NT2/D1 (cell line): ENCODE measurements at regions not wholly inside any gene's neighbourhood (a gene's known extent, or its start where the extent isn't known, plus 50 kb on each side); places are given as distances from the start of the nearest gene placed in this dataset.

Experiments
- DNase-seq: peaks from one replicate; pipeline ENCODE4 v3.0.0-alpha.2; 2011; ENCODE audit warnings: low read depth, low spot score
- H3K27me3 ChIP-seq: 2 replicates; pipeline ENCODE4 v1.6.0; 2011; ENCODE audit warnings: mild to moderate bottlenecking; ENCODE audit not compliant: insufficient read length, insufficient read depth
- H3K36me3 ChIP-seq: 2 replicates; pipeline ENCODE4 v1.6.1; 2011; ENCODE audit warnings: mild to moderate bottlenecking, low read length, mixed read lengths; ENCODE audit not compliant: insufficient read depth, insufficient read length
- H3K4me1 ChIP-seq: 2 replicates; pipeline ENCODE4 v1.5.1; 2011; ENCODE audit not compliant: insufficient read depth, insufficient read length
- H3K4me3 ChIP-seq: 2 replicates; pipeline ENCODE4 v1.5.1; 2011; ENCODE audit warnings: low read depth; ENCODE audit not compliant: insufficient read length
- H3K9ac ChIP-seq: 2 replicates; pipeline ENCODE4 v1.6.0; 2011; ENCODE audit warnings: low read depth; ENCODE audit not compliant: insufficient read length
- H3K9me3 ChIP-seq: 2 replicates; pipeline ENCODE4 v1.5.1; 2011; ENCODE audit warnings: mild to moderate bottlenecking, low read length; ENCODE audit not compliant: insufficient read depth
- SUZ12 ChIP-seq: IDR thresholded peaks from 2 replicates; pipeline ENCODE4 v1.6.1; 2011; ENCODE audit not compliant: insufficient read length, insufficient read depth; ENCODE audit errors: extremely low read depth
- YY1 ChIP-seq: IDR thresholded peaks from 2 replicates; pipeline ENCODE4 v1.6.1; 2011; ENCODE audit not compliant: insufficient read length, insufficient read depth
- ZNF274 ChIP-seq: IDR thresholded peaks from 2 replicates; pipeline ENCODE4 v1.6.1; 2011; ENCODE audit warnings: mild to moderate bottlenecking, low read depth, low read length

GRCh38 chr5:73388306-73388684 is 60.3 kb downstream of the FOXD1 start:
- Histone ChIP-seq H3K36me3 (no peaks in the 10 kb centered on the region), H3K27me3 (no peaks in the 10 kb centered on the region), H3K4me3 (no peak overlapping the region), H3K9me3 (peaks cover 27% of the 10 kb centered on the region), H3K4me1 (no peaks in the 10 kb centered on the region), H3K9ac (no peak overlapping the region)
- TF ChIP-seq YY1, result no peak
- TF ChIP-seq ZNF274, result no peak
- no peak for TF ChIP-seq SUZ12
- DNase-seq, result no peak

DNA sequence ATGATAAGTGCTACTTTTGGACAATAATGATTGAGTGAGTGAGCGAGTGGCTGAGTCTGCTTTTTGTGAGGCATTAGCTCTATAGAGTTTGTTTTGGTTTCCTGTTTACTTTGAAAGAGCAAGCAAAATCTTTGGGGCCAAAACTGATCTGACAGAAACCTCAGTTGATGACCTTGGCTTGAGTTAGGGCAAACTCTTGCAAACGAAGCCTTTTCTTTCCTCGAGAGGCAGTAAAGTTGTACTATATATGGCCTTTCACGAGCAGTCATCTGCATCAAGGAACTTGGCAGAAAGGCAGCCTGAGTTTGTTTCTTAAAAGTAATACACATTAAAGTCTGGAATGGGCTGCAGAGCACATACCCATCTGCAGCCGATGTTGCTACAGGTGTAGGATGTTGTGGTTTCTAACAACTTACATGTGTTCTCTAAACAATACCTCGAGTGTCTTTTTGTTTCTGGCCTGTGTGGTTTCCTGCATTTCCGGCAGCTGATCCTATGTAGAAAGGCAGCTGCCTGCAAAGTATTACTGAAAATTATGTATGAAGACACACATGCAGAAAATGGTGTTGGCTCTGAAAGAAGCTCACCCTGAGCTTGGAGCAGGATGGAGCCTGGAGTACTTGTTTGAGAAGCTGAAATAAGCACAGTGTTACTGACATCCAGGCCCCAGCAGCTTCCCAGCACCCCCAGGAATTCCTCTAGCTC is 60.8 kb downstream of the FOXD1 start:
- no peaks in the 10 kb centered on the region for H3K4me1 ChIP-seq
- H3K4me3 ChIP-seq, result no peak overlapping the region
- DNase-seq, result no peak
- TF ChIP-seq YY1, result no peak
- TF ChIP-seq SUZ12, result no peak
- TF ChIP-seq ZNF274, result no peak
- peaks cover 27% of the 10 kb centered on the region for H3K9me3 ChIP-seq
- no peaks in the 10 kb centered on the region for H3K36me3 ChIP-seq
- no peaks in the 10 kb centered on the region for H3K27me3 ChIP-seq
- H3K9ac ChIP-seq, result no peak overlapping the region

DNA sequence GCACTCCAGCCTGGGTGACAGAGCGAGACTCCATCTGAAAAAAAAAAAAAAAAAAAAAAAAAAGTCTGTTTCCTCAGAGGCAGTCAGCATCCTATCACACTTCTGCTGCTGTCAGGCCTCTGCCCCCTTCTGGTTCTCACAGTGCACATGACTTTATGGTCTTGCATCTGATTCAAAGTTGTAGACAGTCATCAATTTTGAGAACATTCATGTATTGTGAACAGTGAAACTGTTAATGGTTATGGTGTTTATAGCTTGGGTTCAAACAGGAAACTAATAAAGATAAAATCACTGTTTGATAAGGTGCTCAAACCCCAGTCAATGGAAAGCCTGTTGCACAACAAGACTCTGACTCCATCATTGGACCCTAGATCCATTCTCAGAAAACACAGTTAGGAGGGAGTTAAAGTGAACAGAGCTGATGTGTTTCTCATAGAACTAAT is 61.4 kb downstream of the FOXD1 start:
- Histone ChIP-seq H3K9ac (no peak overlapping the region), H3K4me1 (no peaks in the 10 kb centered on the region), H3K27me3 (no peaks in the 10 kb centered on the region), H3K36me3 (no peaks in the 10 kb centered on the region), H3K9me3 (peaks cover 27% of the 10 kb centered on the region), H3K4me3 (no peak overlapping the region)
- no peak for DNase-seq
- no peak for TF ChIP-seq SUZ12
- TF ChIP-seq ZNF274, result no peak
- TF ChIP-seq YY1, result no peak

DNA sequence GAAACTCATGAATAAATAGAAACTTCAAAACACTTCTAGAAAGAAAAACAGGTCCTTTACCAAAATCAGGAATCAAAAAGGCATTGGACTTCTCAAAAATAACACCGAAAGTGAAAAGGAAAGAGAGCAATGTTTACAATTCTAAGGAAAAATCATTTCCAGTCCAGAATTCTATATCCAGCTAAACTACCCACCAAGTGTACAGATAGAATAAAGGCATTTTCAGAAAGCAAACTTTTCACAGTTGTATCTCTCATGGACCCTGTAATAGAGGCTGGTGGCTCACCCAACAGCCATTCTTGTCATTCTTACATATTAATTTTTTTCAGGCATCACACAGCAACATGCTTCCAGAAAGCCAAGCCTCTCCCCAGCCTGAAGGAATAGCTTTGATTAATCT is 63.7 kb downstream of the FOXD1 start:
- DNase-seq, result no peak
- no peaks in the 10 kb centered on the region for H3K4me1 ChIP-seq
- no peaks in the 10 kb centered on the region for H3K36me3 ChIP-seq
- H3K27me3 ChIP-seq, result no peaks in the 10 kb centered on the region
- H3K4me3 ChIP-seq, result no peak overlapping the region
- H3K9ac ChIP-seq, result no peak overlapping the region
- TF ChIP-seq ZNF274 (no peak), YY1 (no peak), SUZ12 (no peak)
- peaks cover 37% of the 10 kb centered on the region for H3K9me3 ChIP-seq

DNA sequence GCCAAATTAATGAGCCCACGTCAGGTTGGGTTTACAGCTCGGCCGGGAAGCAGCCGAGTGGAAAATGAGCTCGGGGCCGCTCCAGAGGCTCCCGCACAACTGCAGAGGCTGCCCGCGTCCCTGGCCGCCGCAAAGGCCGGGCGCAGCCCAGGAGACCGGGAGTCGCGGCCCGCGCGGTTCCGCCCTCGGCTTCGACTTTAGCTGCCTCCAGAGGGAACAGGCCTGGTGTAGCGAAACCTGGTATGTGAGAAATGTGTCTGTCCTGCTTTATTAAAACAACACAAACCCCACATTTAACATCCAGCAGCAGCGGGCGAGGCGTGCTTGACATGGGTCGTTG is 66.2 kb downstream of the FOXD1 start:
- no peak overlapping the region for H3K4me3 ChIP-seq
- H3K9ac ChIP-seq, result no peak overlapping the region
- no peaks in the 10 kb centered on the region for H3K4me1 ChIP-seq
- peaks cover 37% of the 10 kb centered on the region for H3K9me3 ChIP-seq
- TF ChIP-seq ZNF274 (no peak), YY1 (no peak), SUZ12 (no peak)
- H3K27me3 ChIP-seq, result no peaks in the 10 kb centered on the region
- no peak for DNase-seq
- H3K36me3 ChIP-seq, result no peaks in the 10 kb centered on the region

DNA sequence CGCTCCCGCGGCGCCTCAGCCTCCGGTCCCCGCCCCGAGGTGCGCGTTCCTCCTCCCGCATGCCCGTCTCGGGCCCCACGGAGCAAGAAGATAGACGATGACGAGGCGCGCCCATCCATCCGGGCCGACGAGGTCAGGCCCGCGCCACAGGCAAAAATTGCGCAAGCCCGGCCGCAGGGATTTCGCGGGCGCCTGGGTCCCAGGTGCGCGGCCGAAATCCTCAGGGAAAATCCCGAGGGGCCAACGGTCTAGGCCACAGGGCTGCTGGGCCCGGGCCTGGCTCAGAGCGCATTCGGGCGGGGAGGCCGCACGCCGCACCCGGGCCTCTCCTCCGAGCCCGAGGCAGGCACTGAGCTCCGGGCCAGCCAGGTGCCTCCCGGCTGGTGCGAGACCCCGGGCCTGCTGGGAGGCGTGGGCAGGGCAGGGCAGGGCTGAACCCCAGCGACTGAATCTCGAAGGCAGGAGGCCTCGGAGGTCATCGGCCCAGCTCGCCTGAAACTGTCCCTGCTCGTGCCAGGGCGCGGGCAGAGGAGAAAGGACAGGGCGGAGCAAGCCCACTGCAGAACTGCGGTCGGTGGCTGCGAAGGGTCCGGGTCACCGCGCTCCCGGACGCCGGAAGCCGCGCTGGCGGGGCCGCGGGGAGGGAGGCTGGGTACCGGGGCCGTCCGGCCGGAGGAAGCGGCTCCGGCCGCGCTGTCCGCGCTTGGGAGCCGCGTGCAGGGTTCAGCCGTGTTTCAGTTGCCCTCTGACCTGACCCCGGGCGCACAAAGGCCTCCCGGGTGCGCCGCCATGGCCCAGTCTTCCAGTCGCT is 66.8 kb downstream of the FOXD1 start:
- Histone ChIP-seq H3K4me1 (no peaks in the 10 kb centered on the region), H3K27me3 (no peaks in the 10 kb centered on the region), H3K9ac (no peak overlapping the region), H3K9me3 (peaks cover 37% of the 10 kb centered on the region), H3K4me3 (no peak overlapping the region), H3K36me3 (no peaks in the 10 kb centered on the region)
- TF ChIP-seq ZNF274, result no peak
- TF ChIP-seq YY1, result no peak
- TF ChIP-seq SUZ12, result no peak
- no peak for DNase-seq

GRCh38 chr5:73380710-73381589 is 67.6 kb downstream of the FOXD1 start:
- no peaks in the 10 kb centered on the region for H3K4me1 ChIP-seq
- H3K9me3 ChIP-seq, result peaks cover 33% of the 10 kb centered on the region

More at GRCh38 chr5:73380710-73381589, 67.6 kb downstream of the FOXD1 start:
- Histone ChIP-seq H3K4me3 (no peak overlapping the region), H3K9ac (no peak overlapping the region), H3K36me3 (no peaks in the 10 kb centered on the region), H3K27me3 (no peaks in the 10 kb centered on the region)
- TF ChIP-seq YY1 (no peak), ZNF274 (no peak), SUZ12 (no peak)
- no peak for DNase-seq
